SK-N-SH treated with all-trans-retinoic acid at 6 μM for 48 hours (cell line): ENCODE measurements at regions not wholly inside any gene's neighbourhood (a gene's known extent, or its start where the extent isn't known, plus 50 kb on each side); places are given as distances from the start of the nearest gene placed in this dataset.

Experiments
- CREB5 ChIP-seq: fragments of 250-450 bp; sonication (Bioruptor Pico); IDR thresholded peaks from 2 replicates; pipeline ENCODE4 v1.5.1; 2020; ENCODE audit warnings: low read depth, mild to moderate bottlenecking, moderate library complexity
- PATZ1 ChIP-seq: fragments of 250-450 bp; sonication (Bioruptor Pico); IDR thresholded peaks from 2 replicates; pipeline ENCODE4 v1.8.0; 2020; ENCODE audit warnings: mild to moderate bottlenecking, moderate library complexity, borderline replicate concordance
- ZFP3 ChIP-seq: fragments of 250-450 bp; sonication (Bioruptor Pico); IDR thresholded peaks from 2 replicates; pipeline ENCODE4 v1.5.0; 2020; ENCODE audit warnings: mild to moderate bottlenecking, moderate library complexity
- ZFP30 ChIP-seq: fragments of 450-650 bp; formaldehyde crosslinking; IDR thresholded peaks from 2 replicates; pipeline ENCODE4 v1.5.0; 2022; ENCODE audit warnings: mild to moderate bottlenecking, moderate library complexity

DNA sequence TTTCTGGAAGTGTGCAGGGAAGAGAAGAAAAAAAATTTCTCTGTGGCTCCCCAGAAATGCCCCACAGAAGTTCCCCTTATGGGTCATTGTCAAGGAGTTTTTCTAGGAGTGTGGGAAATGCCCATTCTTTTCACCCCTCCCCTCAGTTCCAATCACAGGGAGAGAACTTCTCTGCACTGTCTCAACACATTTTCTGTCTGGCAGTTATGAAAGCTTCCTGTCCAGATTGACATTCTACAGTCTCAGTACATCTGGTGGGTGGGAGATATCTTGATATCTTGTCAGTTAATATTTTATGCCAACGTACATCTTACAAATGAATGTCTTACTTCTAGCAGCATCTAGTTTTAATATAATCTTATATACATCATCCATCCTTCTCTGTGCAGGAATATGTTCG lies 566.8 kb upstream of the AADAT start:
- TF ChIP-seq ZFP30: no peak
- no peak; the same call in 1 of the 2 replicates for TF ChIP-seq PATZ1 (CRISPR knock-in tag)
- TF ChIP-seq ZFP3 (CRISPR knock-in tag): no peak
- TF ChIP-seq CREB5 (CRISPR knock-in tag): no peak
